Mesendoderm (in vitro differentiated cells): ENCODE measurements at regions not wholly inside any gene's neighbourhood (a gene's known extent, or its start where the extent isn't known, plus 50 kb on each side); places are given as distances from the start of the nearest gene placed in this dataset. TPM values are rescaled to one million over a fixed set of nuclear protein-coding genes. Genes with fewer than 3 reads are reported as not detected.

Experiments used
- DNase-seq: peaks from one replicate; pipeline ENCODE4 v3.0.0; 2013
- H2AK5ac ChIP-seq: 2 replicates; pipeline ENCODE4 v1.6.1; 2013; ENCODE audit warnings: low read length, inconsistent platforms
- H2BK120ac ChIP-seq: 2 replicates; pipeline ENCODE4 v1.6.1; 2013; ENCODE audit warnings: low read depth, mild to moderate bottlenecking, low read length, moderate library complexity, mixed read lengths
- H2BK15ac ChIP-seq: replicated peaks from 2 replicates; pipeline ENCODE4 v1.6.1; 2013; ENCODE audit warnings: low read depth, mild to moderate bottlenecking, moderate library complexity
- H2BK5ac ChIP-seq: 2 replicates; pipeline ENCODE4 v1.6.1; 2013; ENCODE audit warnings: low read length, inconsistent platforms
- H3K18ac ChIP-seq: 2 replicates; pipeline ENCODE4 v1.6.1; 2013; ENCODE audit warnings: mild to moderate bottlenecking, low read length, mixed read lengths
- H3K23ac ChIP-seq: one replicate; pipeline ENCODE4 v1.6.1; 2013; ENCODE audit warnings: low read length
- H3K27ac ChIP-seq: 2 replicates; pipeline ENCODE4 v1.5.1; 2013; ENCODE audit warnings: low read depth, mild to moderate bottlenecking, inconsistent platforms, low read length, moderate library complexity
- H3K27me3 ChIP-seq: 2 replicates; pipeline ENCODE4 v1.6.1; 2013; ENCODE audit warnings: low read length, control low read depth, mild to moderate bottlenecking, inconsistent platforms; ENCODE audit not compliant: insufficient read depth, poor library complexity
- H3K36me3 ChIP-seq: 2 replicates; pipeline ENCODE4 v1.6.1; 2013; ENCODE audit warnings: low read length, inconsistent platforms; ENCODE audit not compliant: control insufficient read depth, insufficient read depth
- H3K4ac ChIP-seq: one replicate; pipeline ENCODE4 v1.6.1; 2013; ENCODE audit warnings: low read depth, mild to moderate bottlenecking, low read length, moderate library complexity
- H3K4me1 ChIP-seq: 2 replicates; pipeline ENCODE4 v1.6.1; 2013; ENCODE audit warnings: low read depth, low read length, inconsistent platforms; ENCODE audit not compliant: control insufficient read depth
- H3K4me2 ChIP-seq: 2 replicates; pipeline ENCODE4 v1.6.1; 2013; ENCODE audit warnings: low read length
- H3K4me3 ChIP-seq: 2 replicates; pipeline ENCODE4 v1.5.1; 2013; ENCODE audit warnings: mild to moderate bottlenecking, low read length
- H3K56ac ChIP-seq: one replicate; pipeline ENCODE4 v1.6.1; 2013; ENCODE audit warnings: low read length
- H3K79me1 ChIP-seq: 2 replicates; pipeline ENCODE4 v1.6.1; 2013; ENCODE audit warnings: low read length, inconsistent platforms
- H3K79me2 ChIP-seq: 2 replicates; pipeline ENCODE4 v1.6.1; 2013; ENCODE audit warnings: mild to moderate bottlenecking, low read length; ENCODE audit not compliant: control insufficient read depth, insufficient read depth
- H3K9ac ChIP-seq: 2 replicates; pipeline ENCODE4 v1.6.1; 2013; ENCODE audit warnings: low read length, inconsistent platforms
- H4K5ac ChIP-seq: one replicate; pipeline ENCODE4 v1.6.1; 2013; ENCODE audit warnings: low read length
- H4K8ac ChIP-seq: one replicate; pipeline ENCODE4 v1.6.1; 2013; ENCODE audit warnings: low read depth, mild to moderate bottlenecking, control low read depth, low read length, moderate library complexity
- WGBS: extraction: QIAGEN DNeasy Blood & Tissue Kit; methylation state at CpG from one replicate; pipeline ENCODE4 v1.1.7; 2013; ENCODE audit warnings: low lambda C conversion rate, missing lambda C conversion rate; ENCODE audit not compliant: insufficient coverage; ENCODE audit errors: extremely low coverage; 5-methylcytosine and 5-hydroxymethylcytosine counted together
- small RNA-seq: library from polyadenylated mRNA; stranded (forward); fragments of <200 nt; extraction: miRNeasy Mini kit (QIAGEN cat#:217004); gene quantifications from one replicate; pipeline ENCODE3, GENCODE V24; 2013; ENCODE audit not compliant: insufficient read depth

DNA sequence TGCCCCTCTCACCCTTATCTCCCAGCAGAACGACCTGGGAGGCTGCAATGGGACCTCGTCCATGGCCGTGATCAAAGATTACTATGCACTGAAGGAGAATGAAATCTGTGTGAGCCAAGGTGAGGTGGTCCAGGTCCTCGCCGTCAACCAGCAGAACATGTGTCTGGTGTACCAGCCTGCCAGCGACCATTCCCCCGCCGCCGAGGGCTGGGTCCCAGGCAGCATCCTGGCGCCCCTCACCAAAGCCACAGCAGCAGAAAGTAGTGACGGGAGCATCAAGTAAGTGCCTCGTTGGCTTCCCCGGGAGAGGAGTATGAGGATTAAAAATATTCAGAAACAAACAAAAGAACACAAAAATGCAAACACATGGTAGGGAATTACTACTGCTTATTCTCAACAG lies 55.9 kb upstream of the UMPS start:
- Histone ChIP-seq H3K4me1 (no peaks in the 10 kb centered on the region), H4K5ac (no peak overlapping the region), H2BK120ac (no peak overlapping the region), H3K23ac (no peak overlapping the region), H2AK5ac (no peak overlapping the region), H3K56ac (no peak overlapping the region), H3K4me3 (no peak overlapping the region), H2BK15ac (no peak overlapping the region), H3K79me2 (no peaks in the 10 kb centered on the region), H3K27ac (no peak overlapping the region), H4K8ac (no peak overlapping the region), H3K4ac (no peak overlapping the region), H3K79me1 (no peaks in the 10 kb centered on the region), H3K18ac (no peak overlapping the region), H3K9ac (no peak overlapping the region), H3K4me2 (no peak overlapping the region), H3K27me3 (no peaks in the 10 kb centered on the region), H3K36me3 (peaks cover 2% of the 10 kb centered on the region), H2BK5ac (no peak overlapping the region)
- no CpG with 5 or more reads among the region's 13 CpGs for WGBS
- DNase-seq, result no peak

DNA sequence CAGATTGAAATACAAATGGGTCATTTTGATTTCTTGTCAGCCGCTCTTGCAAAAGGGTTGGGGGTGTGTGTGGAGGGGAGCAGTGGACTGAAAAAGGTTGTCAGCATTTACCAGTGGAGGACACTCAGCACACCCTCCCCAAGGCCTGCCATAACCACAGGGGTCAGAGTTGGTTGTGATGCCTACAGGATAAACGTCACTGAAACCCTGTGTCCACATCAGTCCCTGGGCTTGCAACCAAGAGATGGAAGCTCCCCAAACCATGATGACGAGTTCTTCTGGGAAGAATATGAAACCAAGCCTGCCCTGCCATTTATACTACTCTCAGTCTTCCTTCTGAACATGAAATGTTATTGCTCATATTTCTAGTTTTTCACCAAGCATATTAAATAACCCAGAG lies 54.0 kb upstream of the UMPS start:
- H4K5ac ChIP-seq, result no peak overlapping the region
- H3K4me2 ChIP-seq, result no peak overlapping the region
- no peak overlapping the region for H2BK120ac ChIP-seq
- H3K9ac ChIP-seq, result no peak overlapping the region
- no peak for DNase-seq
- no CpG with 5 or more reads among the region's 3 CpGs for WGBS
- no peak overlapping the region for H3K56ac ChIP-seq
- H3K4me1 ChIP-seq, result no peaks in the 10 kb centered on the region
- no peak overlapping the region for H2BK5ac ChIP-seq
- H3K23ac ChIP-seq, result no peak overlapping the region
- H3K27me3 ChIP-seq, result no peaks in the 10 kb centered on the region
- H3K4ac ChIP-seq, result no peak overlapping the region
- no peak overlapping the region for H2AK5ac ChIP-seq
- H3K18ac ChIP-seq, result no peak overlapping the region
- no peak overlapping the region for H4K8ac ChIP-seq
- H3K27ac ChIP-seq, result no peak overlapping the region
- H2BK15ac ChIP-seq, result no peak overlapping the region
- no peak overlapping the region for H3K4me3 ChIP-seq
- no peaks in the 10 kb centered on the region for H3K79me1 ChIP-seq
- no peaks in the 10 kb centered on the region for H3K79me2 ChIP-seq
- H3K36me3 ChIP-seq, result peaks cover 2% of the 10 kb centered on the region

DNA sequence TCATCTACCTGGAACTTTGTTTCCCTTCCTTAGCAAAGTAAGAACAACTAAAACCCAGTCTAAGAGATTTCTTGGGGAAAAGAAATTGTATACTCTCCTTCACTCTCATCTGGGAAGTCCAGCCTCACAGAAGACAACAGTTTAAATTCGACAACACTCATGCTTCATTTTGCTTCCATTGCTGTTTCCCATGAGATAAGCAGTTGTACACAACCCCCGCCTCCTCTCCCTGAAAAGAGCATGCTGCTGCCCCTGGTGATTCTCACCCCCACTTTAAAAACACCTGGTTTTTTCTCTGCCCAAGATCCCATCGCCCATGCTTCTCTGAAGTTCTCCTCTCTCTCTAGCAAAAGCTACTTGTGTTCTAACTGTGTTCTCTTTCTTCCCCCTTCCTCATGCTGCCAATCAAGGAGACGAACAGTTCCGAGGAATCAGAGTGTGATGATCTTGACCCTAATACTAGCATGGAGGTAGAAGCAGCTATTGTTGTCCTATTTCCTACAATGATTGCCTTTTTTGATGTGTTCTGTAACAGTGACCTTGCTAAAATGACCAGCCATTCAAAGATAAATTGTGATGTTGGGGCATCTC lies 51.1 kb upstream of the UMPS start:
- Histone ChIP-seq H3K4ac (no peak overlapping the region), H3K4me3 (no peak overlapping the region), H4K8ac (no peak overlapping the region), H3K79me2 (no peaks in the 10 kb centered on the region), H2AK5ac (no peak overlapping the region), H3K36me3 (peaks cover 2% of the 10 kb centered on the region), H3K56ac (no peak overlapping the region), H2BK120ac (no peak overlapping the region), H3K18ac (no peak overlapping the region), H3K27me3 (no peaks in the 10 kb centered on the region), H3K79me1 (no peaks in the 10 kb centered on the region), H2BK15ac (no peak overlapping the region), H3K27ac (no peak overlapping the region), H3K9ac (no peak overlapping the region), H2BK5ac (no peak overlapping the region), H3K23ac (no peak overlapping the region), H4K5ac (no peak overlapping the region), H3K4me2 (no peak overlapping the region), H3K4me1 (no peaks in the 10 kb centered on the region)
- DNase-seq, result no peak
- no CpG with 5 or more reads among the region's 5 CpGs for WGBS

Small RNA genes lying in the stretch of these regions (small RNA-seq; reads per million reads assigned to genes)
- gene MIR5002, result 5.0 reads per million, percentile 70 among the genes with 10 or more reads in this experiment
- gene MIR6083, result not detected
- not detected for gene RNU6-143P
